HG03432 (cell line): ENCODE measurements at regions not wholly inside any gene's neighbourhood (a gene's known extent, or its start where the extent isn't known, plus 50 kb on each side); places are given as distances from the start of the nearest gene placed in this dataset.

ENCODE experiments used
- ATAC-seq: cut with Tn5 transposase; IDR thresholded peaks from one replicate; pipeline ENCODE4 v1.9.1; 2021; ENCODE audit warnings: mild to moderate bottlenecking, moderate library complexity; ENCODE audit not compliant: unreplicated experiment

DNA sequence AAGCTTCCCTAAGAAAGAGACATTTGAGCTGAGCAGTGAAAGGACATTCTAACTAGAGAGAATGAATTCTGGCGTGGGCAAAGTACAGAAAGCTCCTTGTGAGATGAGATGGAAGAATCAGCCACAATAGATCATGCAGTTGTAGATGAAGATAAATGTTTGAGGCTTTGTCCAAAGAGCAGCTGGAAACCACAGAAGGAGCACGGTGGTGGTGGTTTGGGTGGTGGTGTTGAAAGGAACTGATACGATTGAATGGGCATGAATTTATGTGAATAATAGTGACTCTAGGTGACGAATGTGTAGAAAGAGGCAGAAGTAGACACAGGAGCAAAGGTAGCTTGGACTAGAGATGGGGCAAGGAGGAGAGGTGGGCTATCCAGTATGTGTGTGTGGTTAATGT is 260.5 kb upstream of the TMTC1 start:
- ATAC-seq: no peak

DNA sequence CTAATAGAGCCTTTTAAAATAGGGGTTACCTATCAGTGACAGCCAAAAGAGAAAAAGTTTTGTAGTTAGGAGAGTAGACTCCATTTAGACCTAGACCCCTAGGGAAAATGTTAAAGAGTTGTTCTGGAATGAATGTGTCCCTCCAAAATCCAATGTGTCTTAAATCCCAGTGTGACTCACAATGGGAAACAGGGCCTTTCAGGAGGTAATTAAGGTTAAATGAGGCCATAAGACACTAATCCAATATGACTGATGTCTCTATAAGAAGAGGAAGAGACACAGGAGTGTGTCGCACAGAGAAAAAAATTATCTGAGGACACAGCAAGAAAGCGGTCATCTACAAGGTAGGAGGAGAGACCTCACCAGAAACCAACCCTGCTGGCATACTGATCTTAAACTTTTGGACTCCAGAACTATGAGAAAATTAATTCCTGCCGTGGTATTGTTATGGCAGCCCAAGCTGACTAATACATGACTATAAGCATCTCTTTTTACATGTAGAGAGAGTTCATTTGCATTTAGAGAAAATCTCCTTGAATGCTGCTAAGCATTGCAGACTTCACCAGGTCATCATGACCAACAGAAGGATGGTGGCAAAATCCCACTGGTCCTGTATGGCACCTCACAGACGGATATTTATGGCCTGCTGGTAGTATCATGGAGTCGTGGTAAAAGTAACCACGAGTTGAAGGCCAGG is 259.6 kb upstream of the TMTC1 start:
- no peak for ATAC-seq

DNA sequence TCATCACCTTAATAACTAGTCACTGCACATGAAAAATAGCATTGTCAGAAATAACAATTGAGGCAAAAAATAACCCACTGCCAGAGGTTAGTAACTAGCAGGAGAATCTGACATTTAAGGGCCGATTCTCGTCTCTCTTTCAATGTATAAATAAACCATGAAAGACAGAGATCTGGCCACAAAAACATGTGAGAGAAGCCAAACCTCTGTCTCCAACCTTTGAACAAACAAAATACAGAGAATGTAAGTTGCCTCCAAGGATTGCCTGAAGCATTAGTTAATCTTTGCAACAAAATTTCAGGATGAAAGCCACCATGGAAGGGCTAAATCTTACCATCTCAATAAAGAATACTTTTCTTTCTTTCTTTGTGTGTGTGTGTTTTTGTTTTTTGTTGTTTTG is 257.4 kb upstream of the TMTC1 start:
- ATAC-seq: no peak

DNA sequence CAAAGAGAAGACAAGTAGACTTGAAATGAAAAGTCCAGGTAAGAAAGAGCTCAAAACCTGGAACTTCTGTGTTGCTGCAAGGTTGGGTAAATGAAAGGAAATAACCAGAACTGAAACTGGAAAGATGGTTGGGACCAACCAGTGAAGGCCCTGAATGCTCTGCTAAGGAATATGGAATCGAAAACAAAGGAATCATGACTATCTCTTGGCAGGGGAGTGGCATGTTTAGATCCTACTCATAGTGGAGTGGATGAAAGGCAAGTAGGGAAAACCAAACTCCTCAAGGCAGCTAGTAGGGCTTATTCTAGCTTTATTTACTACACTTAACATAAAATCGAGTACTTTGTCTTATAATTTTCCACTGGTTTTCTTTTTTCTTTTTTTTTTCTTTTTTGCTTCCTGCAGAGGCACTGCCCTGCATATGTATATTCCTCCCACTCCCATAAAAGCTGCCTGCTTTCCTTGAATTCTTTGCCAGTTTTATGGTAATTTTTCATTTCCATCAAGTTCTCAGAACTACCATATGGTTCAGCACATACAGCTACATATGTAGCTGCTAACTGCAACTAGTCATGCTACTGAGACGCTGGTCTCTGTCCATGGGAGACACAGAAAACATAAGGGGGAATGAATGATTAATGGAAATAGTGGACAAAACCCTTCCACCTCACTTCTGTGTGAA is 247.1 kb upstream of the TMTC1 start:
- no peak for ATAC-seq

DNA sequence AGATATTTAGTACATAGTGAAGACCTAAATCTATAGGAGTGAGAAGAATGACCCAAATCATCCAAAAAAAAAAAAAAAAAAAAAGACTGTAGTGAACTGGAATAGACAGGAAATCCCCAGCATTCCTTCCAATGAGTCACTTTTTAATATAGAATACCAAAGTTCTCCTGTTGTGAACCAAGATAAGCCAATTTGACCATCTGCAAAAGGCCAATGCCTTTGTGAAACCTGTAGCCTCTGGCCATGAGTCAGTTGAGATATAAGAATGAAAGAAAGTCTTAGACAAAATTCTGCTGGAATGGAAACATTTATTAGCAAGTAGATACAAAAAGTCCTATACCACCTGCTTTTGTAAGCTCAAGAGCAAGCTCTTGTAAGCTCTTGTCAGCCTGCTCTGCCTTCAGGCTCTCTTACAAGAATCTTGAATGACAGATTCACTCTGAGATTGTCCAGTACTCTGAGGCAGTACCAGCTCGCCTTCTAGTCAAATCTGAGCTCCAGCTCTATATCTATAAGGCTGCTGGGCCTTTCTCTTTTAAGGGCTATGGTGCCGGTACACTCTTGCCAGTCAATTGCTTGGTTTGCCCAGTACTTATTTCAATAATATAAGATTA is 243.0 kb upstream of the TMTC1 start:
- ATAC-seq: no peak

DNA sequence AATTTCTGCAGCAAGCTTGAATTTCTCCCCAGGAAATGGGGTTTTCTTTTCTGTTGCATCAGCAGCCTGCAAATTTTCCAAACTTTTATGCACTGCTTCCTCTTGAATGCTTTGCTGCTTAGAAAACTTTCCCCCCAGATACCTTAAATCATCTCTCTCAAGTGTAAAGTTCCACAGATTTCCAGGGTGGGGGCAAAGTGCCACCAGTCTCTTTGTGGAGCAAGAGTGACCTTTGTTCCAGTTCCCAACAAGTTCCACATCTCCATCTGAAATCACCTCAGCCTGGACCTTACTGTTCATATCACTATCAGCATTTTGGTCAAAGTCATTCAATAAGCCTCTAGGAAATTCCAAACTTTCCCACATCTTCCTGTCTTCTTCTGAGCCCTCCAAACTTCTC is 241.6 kb upstream of the TMTC1 start:
- no peak for ATAC-seq

DNA sequence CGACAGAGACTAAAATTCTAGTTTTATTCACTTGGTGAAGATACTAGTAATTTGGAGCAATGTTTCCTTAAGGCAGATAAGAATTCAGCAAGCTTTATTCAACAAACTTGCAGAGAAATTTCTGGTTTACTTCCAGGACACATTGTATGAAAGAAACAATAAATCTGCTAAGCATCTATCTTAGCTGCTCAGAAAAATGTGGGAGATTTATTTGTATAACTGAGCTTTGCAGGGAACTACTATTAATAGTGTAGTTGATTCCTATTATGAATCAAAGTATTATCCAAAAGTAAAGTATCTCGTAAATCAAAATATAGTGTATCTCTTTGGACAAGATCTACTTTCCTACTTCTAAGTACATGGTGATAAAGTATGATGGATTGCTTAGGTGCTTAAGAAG is 239.4 kb upstream of the TMTC1 start:
- ATAC-seq: no peak

DNA sequence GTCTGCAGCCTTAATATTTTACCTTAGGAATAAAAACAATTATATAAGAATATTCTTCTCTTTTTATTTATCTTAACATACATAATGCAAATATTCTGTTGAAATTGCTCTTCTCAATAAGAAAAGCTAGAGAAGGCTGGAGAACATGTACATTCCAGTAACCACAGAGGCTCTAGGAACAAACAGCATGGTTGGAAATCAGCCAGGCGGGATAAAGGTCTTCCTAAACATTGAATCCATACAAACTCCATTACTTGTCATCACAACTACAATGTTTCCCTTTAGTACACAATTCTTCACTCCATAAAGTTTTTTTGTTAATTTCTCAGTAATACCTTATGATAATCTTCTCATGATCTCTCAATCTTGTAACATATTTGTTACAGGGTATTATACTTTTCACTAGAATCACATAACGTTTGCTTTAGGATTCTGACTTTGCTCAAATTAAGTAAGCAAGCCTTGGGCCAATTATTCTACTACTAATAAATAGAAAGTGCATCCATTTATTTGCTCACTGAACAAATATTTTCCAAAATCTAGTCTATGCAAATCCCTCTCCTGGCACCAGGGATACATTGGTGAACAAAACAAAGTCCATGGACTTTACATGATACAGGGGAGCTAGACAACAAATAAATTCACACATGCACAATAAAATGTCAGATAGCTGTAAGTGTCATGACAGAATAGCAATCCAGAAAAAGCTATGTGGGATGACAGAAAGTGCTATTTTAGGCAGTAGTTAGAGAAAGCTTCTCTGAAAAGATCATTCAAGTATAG is 237.5 kb upstream of the TMTC1 start:
- no peak for ATAC-seq

DNA sequence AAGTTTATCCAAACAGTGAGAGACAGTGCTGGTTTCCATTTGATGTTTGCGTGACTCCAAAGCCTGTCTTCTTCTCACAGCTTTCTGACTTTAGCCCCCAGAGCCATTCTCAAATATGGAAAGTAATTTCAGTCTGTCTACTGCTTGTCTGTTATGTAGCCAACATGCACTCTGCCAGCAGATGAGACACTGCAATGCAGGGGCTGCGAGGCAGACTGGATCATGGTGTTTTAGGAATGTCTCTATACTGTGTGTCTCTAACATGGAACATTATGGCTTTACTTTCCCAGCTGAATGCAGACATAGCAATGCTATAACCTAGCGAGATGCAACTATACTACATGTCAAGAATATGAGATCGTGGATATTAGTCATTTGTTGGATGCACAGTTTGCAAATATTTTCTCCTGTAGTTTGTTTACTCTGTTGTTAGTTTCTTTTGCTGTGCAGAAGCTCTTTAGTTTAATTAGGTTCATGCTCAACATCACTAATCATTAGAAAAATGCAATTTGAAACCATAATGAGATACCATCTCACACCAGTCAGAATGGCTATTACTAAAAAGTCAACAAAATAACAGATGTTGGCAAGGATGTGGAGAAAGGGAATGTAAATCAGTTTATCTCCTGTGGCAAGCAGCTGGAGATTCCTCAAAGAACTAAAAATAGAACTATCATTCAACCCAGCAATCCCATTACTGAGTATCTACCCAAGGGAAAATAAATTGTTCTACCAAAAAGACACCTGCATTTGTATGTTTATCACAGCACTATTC is 235.8 kb upstream of the TMTC1 start:
- no peak for ATAC-seq

DNA sequence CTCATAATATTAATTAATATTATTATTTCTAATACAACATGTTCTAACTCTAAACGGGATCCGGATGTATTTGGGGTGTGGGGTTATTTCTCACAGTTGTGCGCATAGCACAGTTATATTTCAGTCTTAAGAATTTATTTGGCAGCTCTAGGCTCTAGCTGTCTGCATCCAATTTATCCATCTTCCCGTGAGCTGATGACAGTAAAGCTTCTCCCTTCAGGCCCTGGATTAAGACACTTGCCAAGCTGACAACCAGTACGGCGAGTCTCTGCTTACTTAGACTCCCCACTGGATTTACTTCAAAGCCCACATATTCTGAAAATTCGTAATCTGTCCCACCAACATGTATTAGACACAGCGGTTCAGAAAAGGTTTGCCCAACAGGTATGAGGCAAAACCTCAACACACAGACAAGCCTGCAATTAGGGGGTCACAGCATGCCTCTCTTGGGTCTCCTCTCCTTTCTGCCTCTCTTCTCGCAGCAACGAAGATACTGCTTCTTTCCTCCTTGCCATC is 232.9 kb upstream of the TMTC1 start:
- ATAC-seq: no peak

DNA sequence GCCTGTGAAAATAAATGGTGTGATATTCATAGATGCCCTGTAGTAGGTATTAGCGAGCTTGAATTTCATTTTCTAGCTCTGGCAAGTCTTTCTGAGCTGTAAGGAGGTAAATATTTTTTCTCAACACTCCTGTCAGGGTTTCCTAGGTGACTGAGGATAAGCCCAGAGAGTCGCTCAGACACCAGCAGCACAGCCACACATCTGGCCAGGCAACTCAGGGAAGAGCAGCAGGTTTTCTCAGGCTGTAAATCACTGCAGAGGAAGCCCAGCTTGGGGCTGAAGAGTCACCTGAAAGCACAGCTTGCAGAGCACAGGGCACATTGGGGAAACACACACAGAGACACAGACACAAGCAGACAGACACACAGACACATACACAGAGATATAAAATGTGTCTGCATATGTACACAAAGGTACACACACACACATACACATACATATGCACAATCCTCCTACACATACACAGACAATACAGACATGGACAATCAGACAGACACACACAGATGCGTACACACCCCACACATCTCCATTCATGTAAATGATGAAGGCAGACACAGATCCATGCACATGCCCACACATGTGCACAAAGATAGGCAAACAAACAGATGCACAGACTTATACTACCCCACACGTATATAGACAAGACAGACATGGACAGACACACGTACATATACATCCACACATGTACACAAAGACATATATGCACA is 232.0 kb upstream of the TMTC1 start:
- no peak for ATAC-seq

DNA sequence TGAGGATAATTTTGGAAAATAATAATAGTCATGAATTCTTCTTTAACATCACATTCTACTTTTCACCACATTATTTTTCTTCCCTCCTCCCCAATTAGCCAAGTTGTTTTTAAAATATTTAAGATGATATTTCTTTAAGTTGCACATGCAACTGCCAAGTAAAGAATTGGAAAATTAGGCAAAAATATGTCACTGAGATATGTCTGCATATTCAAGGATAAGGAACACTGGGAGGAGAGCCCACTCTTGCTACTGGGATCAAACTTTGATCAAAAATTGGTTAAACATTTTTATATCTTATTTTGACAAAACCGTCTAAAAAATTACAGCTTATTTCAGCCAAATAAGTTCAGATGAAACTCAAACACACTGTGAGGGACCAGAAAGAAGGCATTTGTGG is 231.2 kb upstream of the TMTC1 start:
- ATAC-seq: no peak

DNA sequence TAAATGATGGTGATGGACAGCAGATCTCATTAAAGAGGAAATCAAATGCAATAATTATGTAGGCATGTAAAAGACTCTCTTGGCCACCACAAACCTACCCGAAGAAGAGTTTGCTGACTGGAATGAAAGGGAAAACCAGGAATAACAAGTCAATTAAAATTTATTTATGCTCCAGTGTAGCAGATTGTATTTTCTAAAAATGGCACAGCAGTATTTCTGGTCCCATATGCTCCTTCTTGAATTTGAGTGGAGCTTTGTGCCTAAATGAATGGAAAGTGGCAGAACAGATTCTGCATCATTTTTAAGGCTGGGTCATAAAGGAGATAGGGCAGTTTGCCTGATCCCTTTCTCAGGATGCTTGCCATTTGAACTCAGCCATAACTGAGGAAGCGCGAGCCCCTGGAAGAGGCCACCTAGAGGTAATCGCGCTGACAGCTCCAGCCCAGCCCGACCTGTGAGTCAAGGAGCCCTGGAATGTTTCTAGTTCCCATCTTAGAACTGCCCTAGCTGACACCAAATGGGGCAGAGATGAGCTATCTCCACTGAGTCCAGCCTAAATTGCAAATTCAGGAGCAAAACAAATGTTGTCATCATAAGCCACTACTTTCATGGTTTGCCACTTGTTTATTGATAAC is 229.2 kb upstream of the TMTC1 start:
- no peak for ATAC-seq

DNA sequence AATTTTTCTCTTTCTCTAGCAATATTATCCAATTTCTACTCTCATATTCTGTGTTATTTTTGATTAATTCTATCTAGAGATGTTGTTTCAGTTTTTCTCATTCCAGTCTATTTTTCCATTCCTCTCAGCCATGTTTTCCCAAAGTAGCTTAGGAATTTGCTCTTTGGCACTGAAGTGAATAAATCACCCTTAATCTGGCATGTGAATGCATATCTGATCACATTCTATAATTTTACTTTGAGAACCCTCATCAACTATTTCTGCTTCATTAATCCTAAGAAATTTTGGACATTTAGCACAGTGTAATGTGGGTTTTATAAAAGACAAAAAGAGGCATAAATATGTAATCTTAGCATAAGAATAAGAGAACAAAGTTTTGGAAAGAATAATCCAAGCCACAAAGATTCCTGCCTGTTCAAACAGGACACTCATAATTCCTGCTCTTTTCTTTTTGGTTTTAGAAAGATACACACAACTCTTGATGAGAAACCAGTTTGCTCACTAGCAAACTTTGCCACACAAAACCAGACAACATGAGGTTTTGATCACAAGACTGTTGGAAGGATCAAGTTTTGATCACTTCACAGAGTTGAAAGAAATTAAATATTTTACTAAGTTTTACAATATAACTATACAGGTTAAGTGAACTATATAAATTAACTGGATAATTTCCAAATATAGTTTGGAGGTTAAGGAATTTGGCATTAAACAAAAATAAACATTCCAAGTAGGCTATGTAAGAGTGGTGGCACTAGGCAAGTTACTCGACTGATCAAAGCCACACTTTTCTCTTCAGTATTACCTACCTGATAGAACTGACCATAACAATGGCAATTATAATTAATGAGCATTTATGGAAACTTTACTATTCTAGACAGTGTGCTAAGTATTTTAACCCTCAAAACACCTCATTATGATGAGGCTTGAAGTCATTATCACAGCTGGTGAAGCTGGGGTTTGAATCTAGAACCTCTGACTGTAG is 226.6 kb upstream of the TMTC1 start:
- ATAC-seq: no peak

DNA sequence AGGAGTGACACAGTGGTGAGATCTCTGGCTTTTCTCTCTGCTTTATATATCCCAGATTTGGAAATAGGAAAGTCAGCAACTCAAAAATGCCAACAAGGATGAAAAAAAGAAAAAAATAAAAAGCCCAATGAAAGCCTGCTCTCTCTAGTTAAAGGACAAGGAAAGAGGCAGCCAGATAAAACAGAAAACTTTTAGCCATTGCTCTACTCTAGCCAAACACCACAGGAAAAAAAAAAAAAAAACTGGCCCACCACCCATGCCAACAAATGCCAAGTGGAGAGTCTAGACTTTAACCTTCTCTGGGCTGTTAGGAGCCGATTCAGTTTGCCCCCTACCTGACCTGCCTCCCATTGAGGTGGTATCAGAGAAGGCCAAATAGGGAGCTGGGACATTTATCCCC is 222.3 kb upstream of the TMTC1 start:
- no peak for ATAC-seq

DNA sequence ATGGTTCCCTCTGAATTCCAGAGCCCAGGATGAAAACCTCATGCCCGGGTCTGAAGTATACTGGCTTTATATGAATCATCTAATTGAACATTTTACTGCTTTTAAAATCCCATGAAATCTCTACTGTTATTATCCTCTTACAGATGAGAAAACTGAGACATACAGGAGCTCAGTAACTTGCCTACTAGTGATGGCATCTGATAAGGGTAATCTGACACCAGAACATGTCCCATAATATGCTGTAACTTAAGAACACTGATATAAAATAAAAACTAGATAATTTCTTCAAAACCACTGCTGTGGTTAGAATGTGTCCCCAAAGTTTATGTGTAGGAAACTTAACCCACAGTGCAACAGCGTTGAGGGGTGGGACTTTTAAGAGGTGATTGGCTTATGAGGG is 219.6 kb upstream of the TMTC1 start:
- ATAC-seq: no peak

DNA sequence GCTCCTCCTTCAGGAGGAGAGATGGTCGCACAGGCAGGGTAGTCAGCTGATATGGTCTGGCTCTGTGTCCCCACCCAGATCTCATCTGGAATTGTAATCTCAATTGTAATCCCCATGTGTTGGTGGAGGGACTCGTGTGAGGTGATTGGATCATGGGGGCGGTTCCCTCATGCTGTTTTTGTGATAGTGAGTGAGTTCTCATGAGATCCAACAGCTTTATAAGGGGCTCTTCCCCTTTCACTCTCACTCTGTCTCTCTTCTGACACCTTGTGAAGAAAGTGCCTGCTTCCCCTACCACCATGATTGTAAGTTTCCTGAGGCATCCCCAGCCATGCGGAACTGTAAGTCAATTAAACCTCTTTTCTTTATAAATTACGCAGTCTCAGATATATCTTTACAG is 218.9 kb upstream of the TMTC1 start:
- no peak for ATAC-seq

DNA sequence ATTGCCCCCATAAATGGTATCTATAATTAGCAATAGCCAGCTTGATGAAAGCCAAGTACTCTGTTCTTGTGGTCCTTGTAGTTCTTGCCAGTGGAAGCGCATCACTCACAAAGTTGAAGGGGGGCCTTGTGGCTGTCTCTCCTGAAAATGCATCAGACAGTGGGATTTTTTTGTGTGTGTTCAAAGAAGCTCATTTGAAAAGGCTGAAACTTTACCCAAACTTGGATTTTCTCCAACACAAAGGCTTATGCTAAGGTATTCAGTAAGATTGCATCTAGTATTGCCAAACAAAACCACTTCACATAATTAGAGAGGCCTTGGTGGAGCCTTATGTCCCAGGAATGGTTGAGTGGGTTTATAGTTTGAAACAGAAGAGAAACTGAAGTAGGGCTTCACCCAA is 216.7 kb upstream of the TMTC1 start:
- ATAC-seq: no peak
